ENCODE measurements at regions not wholly inside any gene's neighbourhood (a gene's known extent, or its start where the extent isn't known, plus 50 kb on each side); places are given as distances from the start of the nearest gene placed in this dataset.

GRCh38 chr2:180927030-180927686, 53.2 kb upstream of the UBE2E3 start:
- Mint-ChIP-seq H3K4me1 (ENCODE audit: low read depth) (no peaks in the 10 kb centered on the region), H3K9me3 (no peaks in the 10 kb centered on the region), H3K27ac (no peak overlapping the region), H3K4me3 (no peak overlapping the region), H3K27me3 (ENCODE audit: low read depth) (no peaks in the 10 kb centered on the region), H3K36me3 (ENCODE audit: low read depth) (no peaks in the 10 kb centered on the region)
- DNase-seq (ENCODE audit: low spot score), result no peak

DNA sequence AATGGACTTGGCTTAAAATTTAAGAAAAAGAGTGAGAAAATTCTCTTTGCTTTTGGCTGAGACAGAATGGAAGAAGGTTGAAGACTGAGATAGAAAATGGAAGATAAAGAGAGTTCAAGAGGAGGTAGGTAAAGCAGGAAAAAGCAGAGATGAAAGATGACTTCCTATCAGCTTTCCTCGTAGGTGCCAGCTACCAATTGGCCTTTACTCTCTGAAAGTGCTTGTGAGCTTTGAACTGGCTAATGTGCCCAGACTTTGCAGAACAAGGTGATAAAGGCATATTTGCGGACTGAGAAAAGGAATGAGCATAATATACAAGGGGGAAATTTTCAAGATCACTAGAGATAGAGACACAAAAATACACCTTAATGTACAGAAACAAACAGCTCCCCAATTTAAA, 54.7 kb upstream of the UBE2E3 start:
- Mint-ChIP-seq H3K4me3 (no peak overlapping the region), H3K4me1 (ENCODE audit: low read depth) (no peaks in the 10 kb centered on the region), H3K36me3 (ENCODE audit: low read depth) (no peaks in the 10 kb centered on the region), H3K27me3 (ENCODE audit: low read depth) (no peaks in the 10 kb centered on the region), H3K9me3 (no peaks in the 10 kb centered on the region), H3K27ac (no peak overlapping the region)
- DNase-seq (ENCODE audit: low spot score), result no peak

DNA sequence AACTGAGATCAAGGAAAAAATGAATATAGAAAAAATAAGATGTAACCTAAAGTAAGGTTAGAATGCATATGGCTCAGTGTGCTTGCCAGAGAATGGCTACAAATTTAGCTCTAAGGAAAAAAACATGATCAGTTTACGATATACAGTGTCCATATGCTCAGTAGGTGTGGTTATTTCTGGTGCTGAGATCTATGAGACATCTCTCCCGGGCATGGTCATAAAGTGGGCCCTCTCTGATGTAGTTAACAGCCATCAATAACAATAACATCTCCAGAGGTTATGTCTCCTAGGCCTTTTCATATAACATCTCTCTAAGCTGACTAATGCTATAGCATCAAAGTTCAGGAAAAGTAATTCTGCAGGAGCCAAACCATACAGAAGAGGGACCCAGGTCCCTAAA, 56.3 kb upstream of the UBE2E3 start:
- Mint-ChIP-seq H3K27ac (no peak overlapping the region), H3K4me3 (no peak overlapping the region), H3K27me3 (ENCODE audit: low read depth) (no peaks in the 10 kb centered on the region), H3K4me1 (ENCODE audit: low read depth) (no peaks in the 10 kb centered on the region), H3K9me3 (no peaks in the 10 kb centered on the region), H3K36me3 (ENCODE audit: low read depth) (no peaks in the 10 kb centered on the region)
- DNase-seq (ENCODE audit: low spot score), result no peak

DNA sequence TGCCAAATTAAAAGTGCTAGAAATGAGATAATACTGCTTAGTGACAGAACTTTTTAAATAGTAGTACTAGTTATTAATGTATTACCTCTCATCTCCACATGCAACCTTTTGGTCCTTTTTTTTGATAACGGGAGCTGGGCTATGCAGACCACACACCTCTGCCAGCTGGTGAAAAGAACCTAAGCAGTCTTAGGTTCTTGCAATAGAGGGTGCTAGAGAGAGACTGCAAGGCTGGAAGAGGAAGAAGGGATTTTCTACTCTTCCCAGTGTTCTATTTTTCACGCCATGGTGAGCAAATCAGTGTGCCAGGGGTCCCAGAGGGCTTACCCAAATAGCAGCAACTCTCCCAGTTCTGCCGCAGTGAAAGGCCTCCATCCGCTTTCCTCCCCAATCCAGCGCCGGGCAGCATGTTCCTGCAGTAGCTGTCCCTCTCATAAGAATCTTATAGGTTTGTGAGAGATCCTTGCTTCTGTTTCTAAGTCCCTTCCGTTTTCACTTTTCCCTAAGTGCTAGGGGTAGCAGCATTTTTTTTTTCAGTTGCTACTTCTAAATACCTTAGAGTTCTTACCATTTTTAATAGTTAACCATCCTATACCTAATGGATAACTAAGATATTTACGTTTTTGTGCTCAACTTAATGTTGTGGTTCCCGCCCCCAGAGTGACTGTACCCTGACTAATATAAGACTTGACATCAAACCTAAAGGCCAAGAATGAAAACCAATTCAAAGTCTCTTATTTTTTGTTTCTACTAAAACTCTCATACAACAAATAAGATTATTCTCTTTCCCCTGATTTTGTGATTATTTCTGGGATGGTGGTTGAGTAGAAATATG, 69.4 kb upstream of the UBE2E3 start:
- Mint-ChIP-seq H3K9me3 (no peaks in the 10 kb centered on the region), H3K27me3 (ENCODE audit: low read depth) (peaks cover 2% of the 10 kb centered on the region), H3K4me1 (ENCODE audit: low read depth) (no peaks in the 10 kb centered on the region), H3K4me3 (no peak overlapping the region), H3K27ac (no peak overlapping the region), H3K36me3 (ENCODE audit: low read depth) (no peaks in the 10 kb centered on the region)
- no peak for DNase-seq (ENCODE audit: low spot score)

GRCh38 chr2:180907731-180908130, 72.7 kb upstream of the UBE2E3 start:
- no peak overlapping the region for H3K27ac Mint-ChIP-seq
- H3K27me3 Mint-ChIP-seq (ENCODE audit: low read depth), result peaks cover 7% of the 10 kb centered on the region
- no peak for DNase-seq (ENCODE audit: low spot score)
- H3K36me3 Mint-ChIP-seq (ENCODE audit: low read depth), result no peaks in the 10 kb centered on the region
- no peaks in the 10 kb centered on the region for H3K9me3 Mint-ChIP-seq
- H3K4me1 Mint-ChIP-seq (ENCODE audit: low read depth), result no peaks in the 10 kb centered on the region
- H3K4me3 Mint-ChIP-seq, result no peak overlapping the region

DNA sequence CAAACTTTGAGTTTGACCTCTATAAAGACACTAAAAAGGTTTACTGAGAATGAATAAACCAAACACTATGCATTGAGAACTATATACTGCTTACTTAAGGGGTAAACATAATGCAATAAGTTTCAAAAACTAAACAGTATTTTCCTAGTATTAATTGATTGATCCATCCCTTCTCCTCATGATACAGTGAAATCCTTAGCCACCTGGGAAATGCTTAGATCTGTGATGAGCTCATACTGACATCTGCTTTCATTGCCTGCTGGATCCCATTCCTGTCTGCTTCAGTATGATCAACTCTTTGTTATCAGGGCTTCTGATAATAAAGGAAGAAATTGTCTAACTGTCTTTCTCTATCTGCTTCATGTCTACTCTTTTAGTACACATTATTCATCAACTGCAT, 74.9 kb upstream of the UBE2E3 start:
- Mint-ChIP-seq H3K27me3 (ENCODE audit: low read depth) (peaks cover 5% of the 10 kb centered on the region), H3K36me3 (ENCODE audit: low read depth) (no peaks in the 10 kb centered on the region), H3K27ac (no peak overlapping the region), H3K4me1 (ENCODE audit: low read depth) (no peaks in the 10 kb centered on the region), H3K4me3 (no peak overlapping the region), H3K9me3 (no peaks in the 10 kb centered on the region)
- DNase-seq (ENCODE audit: low spot score), result no peak

DNA sequence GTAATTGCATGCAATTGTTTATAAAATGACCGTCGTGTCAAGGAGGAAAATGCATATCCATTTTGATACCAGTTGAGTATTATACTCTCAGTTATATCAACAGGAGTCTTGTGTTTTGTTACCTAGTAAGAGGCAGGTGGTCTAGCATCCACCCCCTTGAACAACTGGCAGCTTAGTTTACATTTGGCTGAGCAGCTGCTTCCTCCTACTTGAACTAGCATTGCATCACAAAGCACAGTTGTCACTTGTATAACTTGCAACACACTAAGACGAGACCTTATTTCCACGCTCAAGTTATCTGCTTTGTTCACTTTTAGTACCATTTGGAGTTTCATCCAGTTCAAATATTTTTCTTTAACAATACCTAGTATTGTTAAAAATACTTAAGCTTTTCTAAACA, 75.4 kb upstream of the UBE2E3 start:
- Mint-ChIP-seq H3K9me3 (no peaks in the 10 kb centered on the region), H3K4me1 (ENCODE audit: low read depth) (no peaks in the 10 kb centered on the region), H3K4me3 (no peak overlapping the region), H3K27me3 (ENCODE audit: low read depth) (peaks cover 5% of the 10 kb centered on the region), H3K27ac (no peak overlapping the region), H3K36me3 (ENCODE audit: low read depth) (no peaks in the 10 kb centered on the region)
- no peak for DNase-seq (ENCODE audit: low spot score)

DNA sequence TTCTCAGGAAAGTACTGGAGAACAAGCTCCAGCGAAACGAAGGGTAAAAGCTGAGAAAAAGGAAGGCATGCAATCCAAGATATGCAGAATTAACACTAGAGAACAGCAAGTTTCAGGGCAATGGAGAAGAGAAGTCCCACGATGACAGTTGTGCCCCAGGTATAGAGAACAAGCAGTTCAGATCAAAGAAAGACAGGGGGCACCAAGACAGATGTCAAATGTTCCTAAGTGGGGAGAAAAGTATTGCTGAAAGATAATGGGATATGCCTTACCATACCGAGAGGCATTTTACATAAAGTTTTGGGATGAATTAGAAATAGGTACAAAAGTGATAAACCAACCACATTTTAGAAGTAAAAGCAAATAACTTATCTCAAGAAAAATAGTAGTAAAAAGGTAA, 79.1 kb upstream of the UBE2E3 start:
- Mint-ChIP-seq H3K4me3 (no peak overlapping the region), H3K27ac (no peak overlapping the region), H3K9me3 (no peaks in the 10 kb centered on the region), H3K27me3 (ENCODE audit: low read depth) (peaks cover 7% of the 10 kb centered on the region), H3K4me1 (ENCODE audit: low read depth) (no peaks in the 10 kb centered on the region), H3K36me3 (ENCODE audit: low read depth) (no peaks in the 10 kb centered on the region)
- no peak for DNase-seq (ENCODE audit: low spot score)

GRCh38 chr2:180893752-180894151, 86.7 kb upstream of the UBE2E3 start:
- Mint-ChIP-seq H3K36me3 (ENCODE audit: low read depth) (no peaks in the 10 kb centered on the region), H3K9me3 (no peaks in the 10 kb centered on the region), H3K27ac (no peak overlapping the region), H3K27me3 (ENCODE audit: low read depth) (no peaks in the 10 kb centered on the region), H3K4me3 (no peak overlapping the region), H3K4me1 (ENCODE audit: low read depth) (no peaks in the 10 kb centered on the region)
- DNase-seq (ENCODE audit: low spot score), result no peak

GRCh38 chr2:180892091-180892490, 88.3 kb upstream of the UBE2E3 start:
- no peaks in the 10 kb centered on the region for H3K4me1 Mint-ChIP-seq (ENCODE audit: low read depth)
- H3K4me3 Mint-ChIP-seq, result no peak overlapping the region
- no peak overlapping the region for H3K27ac Mint-ChIP-seq
- no peak for DNase-seq (ENCODE audit: low spot score)
- no peaks in the 10 kb centered on the region for H3K9me3 Mint-ChIP-seq
- H3K36me3 Mint-ChIP-seq (ENCODE audit: low read depth), result no peaks in the 10 kb centered on the region
- H3K27me3 Mint-ChIP-seq (ENCODE audit: low read depth), result no peaks in the 10 kb centered on the region

DNA sequence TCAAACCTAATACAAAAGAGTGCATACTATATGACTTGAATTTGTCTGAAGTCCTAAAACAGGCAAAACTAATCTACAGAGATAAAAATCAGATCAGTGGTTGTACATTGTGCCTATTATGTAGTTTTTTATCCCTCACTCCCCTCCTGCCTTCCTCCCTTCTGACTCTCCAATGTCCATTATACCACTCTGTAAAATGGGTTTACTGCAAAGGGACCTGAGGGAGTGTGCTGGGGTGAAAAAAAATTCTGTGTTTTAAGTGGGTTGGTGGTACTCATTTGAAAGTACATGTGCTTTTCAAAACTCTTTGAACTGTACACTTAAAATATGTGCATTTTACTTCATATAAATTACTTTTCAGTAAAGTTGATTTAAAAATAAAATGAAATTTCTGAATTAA, 89.0 kb upstream of the UBE2E3 start:
- H3K4me3 Mint-ChIP-seq, result no peak overlapping the region
- H3K9me3 Mint-ChIP-seq, result no peaks in the 10 kb centered on the region
- no peak overlapping the region for H3K27ac Mint-ChIP-seq
- H3K27me3 Mint-ChIP-seq (ENCODE audit: low read depth), result no peaks in the 10 kb centered on the region
- no peaks in the 10 kb centered on the region for H3K36me3 Mint-ChIP-seq (ENCODE audit: low read depth)
- no peaks in the 10 kb centered on the region for H3K4me1 Mint-ChIP-seq (ENCODE audit: low read depth)
- no peak for DNase-seq (ENCODE audit: low spot score)

GRCh38 chr2:180890781-180891180, 89.6 kb upstream of the UBE2E3 start:
- Mint-ChIP-seq H3K9me3 (no peaks in the 10 kb centered on the region), H3K27ac (no peak overlapping the region), H3K4me3 (no peak overlapping the region), H3K27me3 (ENCODE audit: low read depth) (no peaks in the 10 kb centered on the region), H3K4me1 (ENCODE audit: low read depth) (no peaks in the 10 kb centered on the region), H3K36me3 (ENCODE audit: low read depth) (no peaks in the 10 kb centered on the region)
- DNase-seq (ENCODE audit: low spot score), result no peak

GRCh38 chr2:180882959-180883358, 97.4 kb upstream of the UBE2E3 start:
- Mint-ChIP-seq H3K4me1 (ENCODE audit: low read depth) (no peaks in the 10 kb centered on the region), H3K4me3 (no peak overlapping the region), H3K9me3 (no peaks in the 10 kb centered on the region), H3K36me3 (ENCODE audit: low read depth) (no peaks in the 10 kb centered on the region), H3K27ac (no peak overlapping the region), H3K27me3 (ENCODE audit: low read depth) (no peaks in the 10 kb centered on the region)
- DNase-seq (ENCODE audit: low spot score), result no peak

GRCh38 chr2:180876506-180876905, 103.9 kb upstream of the UBE2E3 start:
- H3K9me3 Mint-ChIP-seq, result no peaks in the 10 kb centered on the region
- H3K4me3 Mint-ChIP-seq, result no peak overlapping the region
- no peaks in the 10 kb centered on the region for H3K27me3 Mint-ChIP-seq (ENCODE audit: low read depth)
- no peak for DNase-seq (ENCODE audit: low spot score)
- H3K4me1 Mint-ChIP-seq (ENCODE audit: low read depth), result no peaks in the 10 kb centered on the region
- H3K36me3 Mint-ChIP-seq (ENCODE audit: low read depth), result no peaks in the 10 kb centered on the region
- H3K27ac Mint-ChIP-seq, result no peak overlapping the region

DNA sequence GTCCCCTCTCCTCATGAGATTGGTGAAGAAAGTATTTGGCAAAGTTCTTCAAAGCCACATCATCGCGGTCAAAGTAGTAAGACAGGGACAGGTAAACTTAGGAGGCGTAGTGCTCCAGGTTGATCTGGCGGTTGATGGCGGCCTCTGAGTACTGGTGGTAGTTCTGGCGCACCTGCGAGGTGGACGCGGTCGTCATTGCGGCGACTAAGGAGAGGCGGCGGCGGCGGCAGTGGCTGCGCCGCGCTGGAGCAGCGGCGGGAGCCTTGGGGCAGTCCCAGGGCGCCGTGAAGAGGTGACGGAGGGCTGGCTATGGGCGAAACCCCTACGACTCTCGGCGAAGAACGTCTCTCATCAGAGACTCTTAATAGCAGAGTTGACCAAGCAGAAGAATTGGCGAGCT, 107.2 kb upstream of the UBE2E3 start:
- no peaks in the 10 kb centered on the region for H3K9me3 Mint-ChIP-seq
- H3K27ac Mint-ChIP-seq, result no peak overlapping the region
- DNase-seq (ENCODE audit: low spot score), result no peak
- H3K4me3 Mint-ChIP-seq, result no peak overlapping the region
- H3K27me3 Mint-ChIP-seq (ENCODE audit: low read depth), result no peaks in the 10 kb centered on the region
- no peaks in the 10 kb centered on the region for H3K36me3 Mint-ChIP-seq (ENCODE audit: low read depth)
- no peaks in the 10 kb centered on the region for H3K4me1 Mint-ChIP-seq (ENCODE audit: low read depth)
